ENCODE measurements at regions not wholly inside any gene's neighbourhood (a gene's known extent, or its start where the extent isn't known, plus 50 kb on each side); places are given as distances from the start of the nearest gene placed in this dataset.
"Not testable (repeated sequence)": the region's sequence is repeated elsewhere in the genome, so short reads cannot be mapped to it uniquely, and the experiment has no call there.

- DNase-seq: no peak
Observed at GRCh38 chr1:5812295-5812694, 179.9 kb downstream of the NPHP4 start.

GRCh38 chr1:5811419-5811818 lies 180.8 kb downstream of the NPHP4 start:
- no peak for DNase-seq

GRCh38 chr1:5810553-5811270 lies 181.5 kb downstream of the NPHP4 start:
- no peak for DNase-seq

GRCh38 chr1:5810131-5810530 lies 182.1 kb downstream of the NPHP4 start:
- DNase-seq: no peak

- no peak for DNase-seq
Observed at GRCh38 chr1:5809207-5809788, 182.9 kb downstream of the NPHP4 start.

GRCh38 chr1:5803851-5804250 lies 188.4 kb downstream of the NPHP4 start:
- no peak for DNase-seq

GRCh38 chr1:5802606-5803005 lies 189.6 kb downstream of the NPHP4 start:
- DNase-seq: no peak

- no peak for DNase-seq
Observed at GRCh38 chr1:5798904-5799303, 193.3 kb downstream of the NPHP4 start.

- DNase-seq: no peak
Observed at GRCh38 chr1:5798151-5798730, 194.0 kb downstream of the NPHP4 start.

- no peak for DNase-seq
Observed at GRCh38 chr1:5796028-5796427, 196.2 kb downstream of the NPHP4 start.

GRCh38 chr1:5794279-5794678 lies 197.9 kb downstream of the NPHP4 start:
- DNase-seq: no peak

- DNase-seq: no peak
Observed at GRCh38 chr1:5793516-5793915, 198.7 kb downstream of the NPHP4 start.

GRCh38 chr1:5781079-5781478 lies 211.1 kb downstream of the NPHP4 start:
- DNase-seq: no peak

GRCh38 chr1:5780324-5780716 lies 211.9 kb downstream of the NPHP4 start:
- no peak for DNase-seq

GRCh38 chr1:5779608-5780323 lies 212.5 kb downstream of the NPHP4 start:
- no peak for DNase-seq

GRCh38 chr1:5776035-5776550 lies 216.1 kb downstream of the NPHP4 start:
- no peak for DNase-seq

GRCh38 chr1:5774019-5774418 lies 218.2 kb downstream of the NPHP4 start:
- no peak for DNase-seq

GRCh38 chr1:5771788-5772187 lies 220.4 kb downstream of the NPHP4 start:
- no peak for DNase-seq

- peak; percentile 79 to 83 for DNase-seq
Observed at GRCh38 chr1:5770981-5771765, 221.1 kb downstream of the NPHP4 start.

GRCh38 chr1:5769760-5770159 lies 222.5 kb downstream of the NPHP4 start:
- no peak for DNase-seq

- no peak for DNase-seq
Observed at GRCh38 chr1:5769146-5769545, 223.1 kb downstream of the NPHP4 start.

GRCh38 chr1:5768014-5768413 lies 224.2 kb downstream of the NPHP4 start:
- no peak for DNase-seq

- not testable (repeated sequence) for DNase-seq
Observed at GRCh38 chr1:5766996-5767395, 225.2 kb downstream of the NPHP4 start.

Measured in Kasumi-1 (cell line).